Fibroblast of villous mesenchyme (primary cell): ENCODE measurements at regions not wholly inside any gene's neighbourhood (a gene's known extent, or its start where the extent isn't known, plus 50 kb on each side); places are given as distances from the start of the nearest gene placed in this dataset.

ENCODE experiments used
- DNase-seq: peaks from one replicate; pipeline ENCODE4 v3.0.0-alpha.2; 2010; ENCODE audit warnings: low read depth
- H3K4me3 ChIP-seq: 2 replicates; pipeline ENCODE4 v1.5.1; 2011; ENCODE audit warnings: low read depth, mild to moderate bottlenecking, low read length
- CTCF ChIP-seq: IDR thresholded peaks from 2 replicates; pipeline ENCODE4 v1.5.1; 2012; ENCODE audit warnings: low read depth, mild to moderate bottlenecking, low read length; ENCODE audit not compliant: insufficient read depth

GRCh38 chr12:78700565-78700964 is 164.0 kb upstream of the SYT1 start:
- no peak for TF ChIP-seq CTCF
- no peak for DNase-seq
- no peak overlapping the region for H3K4me3 ChIP-seq

- DNase-seq = peak; percentile 60
- TF ChIP-seq CTCF = no peak
- no peak overlapping the region for H3K4me3 ChIP-seq
Measured at GRCh38 chr12:78703820-78704525, 160.6 kb upstream of the SYT1 start.

- no peak for TF ChIP-seq CTCF
- H3K4me3 ChIP-seq = no peak overlapping the region
- DNase-seq = no peak
Measured at GRCh38 chr12:78711954-78712353, 152.6 kb upstream of the SYT1 start.

GRCh38 chr12:78712834-78713481 is 151.6 kb upstream of the SYT1 start:
- no peak overlapping the region for H3K4me3 ChIP-seq
- no peak for DNase-seq
- no peak for TF ChIP-seq CTCF

GRCh38 chr12:78719721-78720120 is 144.9 kb upstream of the SYT1 start:
- TF ChIP-seq CTCF = no peak
- no peak overlapping the region for H3K4me3 ChIP-seq
- no peak for DNase-seq

- no peak for DNase-seq
- no peak for TF ChIP-seq CTCF
- H3K4me3 ChIP-seq = no peak overlapping the region
Measured at GRCh38 chr12:78721906-78722305, 142.7 kb upstream of the SYT1 start.

- no peak for DNase-seq
- no peak for TF ChIP-seq CTCF
Measured at GRCh38 chr12:78725033-78725432, 139.5 kb upstream of the SYT1 start.

More at GRCh38 chr12:78725033-78725432, 139.5 kb upstream of the SYT1 start:
- no peak overlapping the region for H3K4me3 ChIP-seq
